ENCODE measurements at regions not wholly inside any gene's neighbourhood (a gene's known extent, or its start where the extent isn't known, plus 50 kb on each side); places are given as distances from the start of the nearest gene placed in this dataset.

GRCh38 chr16:66197668-66198278, 168.7 kb upstream of the CDH5 start:
- Histone ChIP-seq H4K20me1 (ENCODE audit: control insufficient read depth, insufficient read depth, low read length, poor library complexity, severe bottlenecking) (no peaks in the 10 kb centered on the region), H3K4me2 (replicated peaks; ENCODE audit: low read depth, low read length, poor library complexity, severe bottlenecking) (no peak overlapping the region), H3K27ac (ENCODE audit: low read length in 2 of 2) (no peak overlapping the region), H3K9me3 (ENCODE audit: control extremely low read depth in 1 of 3, control insufficient read depth in 2 of 3, insufficient read depth in 1 of 3, low read length in 2 of 3) (no peaks in the 10 kb centered on the region), H2AFZ (ENCODE audit: insufficient read depth, low read depth, low read length, poor library complexity, severe bottlenecking) (no peak overlapping the region), H3K4me3 (ENCODE audit: control extremely low read depth in 1 of 5, extremely low read depth in 1 of 5, insufficient read depth in 1 of 5, low read depth in 2 of 5, low read length in 4 of 5) (no peak overlapping the region), H3K9ac (ENCODE audit: low read length) (no peak overlapping the region), H3K79me2 (ENCODE audit: control insufficient read depth, insufficient read depth, low read length) (no peaks in the 10 kb centered on the region), H3K36me3 (replicated peaks in 1 of 2; ENCODE audit: control extremely low read depth in 1 of 2, control insufficient read depth in 1 of 2, extremely low read depth in 1 of 2, insufficient read depth in 2 of 2, low read length in 1 of 2) (no peaks in the 10 kb centered on the region), H3K27me3 (replicated peaks in 1 of 4; ENCODE audit: control extremely low read depth in 1 of 4, control insufficient read depth in 3 of 4, insufficient read depth in 4 of 4, low read length in 3 of 4) (no peaks in the 10 kb centered on the region), H3K4me1 (ENCODE audit: control insufficient read depth in 2 of 2, insufficient read depth in 2 of 2, low read length in 2 of 2) (no peaks in the 10 kb centered on the region)
- no peaks in the 10 kb centered on the region for H3K4me1 Mint-ChIP-seq
- peaks cover 11% of the 10 kb centered on the region for H3K27me3 Mint-ChIP-seq
- ATAC-seq (ENCODE audit: low read depth) (no peak), DNase-seq (no peak)
- no CpG with 5 or more reads among the region's 4 CpGs for WGBS (ENCODE audit: insufficient coverage)
- CTCF ChIA-PET, result no interaction called here
- intact Hi-C loops (cut with micrococcal nuclease), result no loop called here
- H3K4me3 Mint-ChIP-seq, result no peak overlapping the region
- POLR2A ChIA-PET, result no interaction called here
- no peak for TF ChIP-seq CTCF (IDR thresholded peaks at IDR 0.05)
- no peak for TF ChIP-seq EZH2 (IDR thresholded peaks at IDR 0.05; ENCODE audit: borderline replicate concordance, insufficient read depth, low read depth, low read length, poor library complexity, severe bottlenecking)
- no peak overlapping the region for H3K27ac Mint-ChIP-seq
- H3K9me3 Mint-ChIP-seq (ENCODE audit: insufficient read depth), result no peaks in the 10 kb centered on the region

GRCh38 chr16:66196770-66197169, 169.7 kb upstream of the CDH5 start:
- Histone ChIP-seq H3K4me1 (ENCODE audit: control insufficient read depth in 2 of 2, insufficient read depth in 2 of 2, low read length in 2 of 2) (no peaks in the 10 kb centered on the region), H3K36me3 (replicated peaks in 1 of 2; ENCODE audit: control extremely low read depth in 1 of 2, control insufficient read depth in 1 of 2, extremely low read depth in 1 of 2, insufficient read depth in 2 of 2, low read length in 1 of 2) (no peaks in the 10 kb centered on the region), H3K79me2 (ENCODE audit: control insufficient read depth, insufficient read depth, low read length) (no peaks in the 10 kb centered on the region), H3K9me3 (ENCODE audit: control extremely low read depth in 1 of 3, control insufficient read depth in 2 of 3, insufficient read depth in 1 of 3, low read length in 2 of 3) (no peaks in the 10 kb centered on the region), H3K27me3 (replicated peaks in 1 of 4; ENCODE audit: control extremely low read depth in 1 of 4, control insufficient read depth in 3 of 4, insufficient read depth in 4 of 4, low read length in 3 of 4) (no peaks in the 10 kb centered on the region), H3K27ac (ENCODE audit: low read length in 2 of 2) (no peak overlapping the region), H3K9ac (ENCODE audit: low read length) (no peak overlapping the region), H4K20me1 (ENCODE audit: control insufficient read depth, insufficient read depth, low read length, poor library complexity, severe bottlenecking) (no peaks in the 10 kb centered on the region), H3K4me2 (replicated peaks; ENCODE audit: low read depth, low read length, poor library complexity, severe bottlenecking) (no peak overlapping the region), H2AFZ (ENCODE audit: insufficient read depth, low read depth, low read length, poor library complexity, severe bottlenecking) (no peak overlapping the region), H3K4me3 (ENCODE audit: control extremely low read depth in 1 of 5, extremely low read depth in 1 of 5, insufficient read depth in 1 of 5, low read depth in 2 of 5, low read length in 4 of 5) (no peak overlapping the region)
- DNase-seq, result no peak
- CTCF ChIA-PET, result no interaction called here
- intact Hi-C loops (cut with micrococcal nuclease), result no loop called here
- H3K27me3 Mint-ChIP-seq, result peaks cover 11% of the 10 kb centered on the region
- H3K4me3 Mint-ChIP-seq, result no peak overlapping the region
- POLR2A ChIA-PET, result no interaction called here
- H3K9me3 Mint-ChIP-seq (ENCODE audit: insufficient read depth), result no peaks in the 10 kb centered on the region
- H3K4me1 Mint-ChIP-seq, result no peaks in the 10 kb centered on the region
- TF ChIP-seq EZH2 (IDR thresholded peaks at IDR 0.05; ENCODE audit: borderline replicate concordance, insufficient read depth, low read depth, low read length, poor library complexity, severe bottlenecking) (no peak), CTCF (IDR thresholded peaks at IDR 0.05) (no peak)
- H3K27ac Mint-ChIP-seq, result no peak overlapping the region
- no peak for ATAC-seq (ENCODE audit: low read depth)
- WGBS (ENCODE audit: insufficient coverage), result 77% methylated on average over 3 of the region's 3 CpGs
